ENCODE measurements at regions not wholly inside any gene's neighbourhood (a gene's known extent, or its start where the extent isn't known, plus 50 kb on each side); places are given as distances from the start of the nearest gene placed in this dataset.

- no peak for TF ChIP-seq CTCF (IDR thresholded peaks at IDR 0.05)
These were observed 169.2 kb upstream of the SEMA3A start for GRCh38 chr7:84363741-84364140.

GRCh38 chr7:84362828-84363227, 168.2 kb upstream of the SEMA3A start:
- TF ChIP-seq CTCF (IDR thresholded peaks at IDR 0.05) = no peak

- no peak for TF ChIP-seq CTCF (IDR thresholded peaks at IDR 0.05)
These were observed 167.8 kb upstream of the SEMA3A start for GRCh38 chr7:84362360-84362759.

GRCh38 chr7:84354866-84355265, 160.3 kb upstream of the SEMA3A start:
- TF ChIP-seq CTCF (IDR thresholded peaks at IDR 0.05) = no peak

- TF ChIP-seq CTCF (IDR thresholded peaks at IDR 0.05) = no peak
These were observed 159.4 kb upstream of the SEMA3A start for GRCh38 chr7:84354030-84354429.

GRCh38 chr7:84339306-84339705, 144.7 kb upstream of the SEMA3A start:
- no peak for TF ChIP-seq CTCF (IDR thresholded peaks at IDR 0.05)

GRCh38 chr7:84337429-84337828, 142.8 kb upstream of the SEMA3A start:
- no peak for TF ChIP-seq CTCF (IDR thresholded peaks at IDR 0.05)

- no peak for TF ChIP-seq CTCF (IDR thresholded peaks at IDR 0.05)
These were observed 142.2 kb upstream of the SEMA3A start for GRCh38 chr7:84336766-84337165.
